Gastrocnemius medialis (tissue), 4 donors: ENCODE measurements at regions not wholly inside any gene's neighbourhood (a gene's known extent, or its start where the extent isn't known, plus 50 kb on each side); places are given as distances from the start of the nearest gene placed in this dataset.

Source experiments
- ATAC-seq, 2 donors: fragments of 150-250 bp; one replicate each; pipeline ENCODE4 v1.9.1; 2016
- DNase-seq, 2 donors: peaks; one replicate each; pipeline ENCODE4 v3.0.0-alpha.2; 2019
- H3K27ac ChIP-seq, 4 donors: fragments of 200-600 bp; sonication (generic); 1 replicate in 1 of 4; 2 replicates in 3 of 4; pipeline ENCODE4 v1.5.1; 2016 to 2018; ENCODE audit warnings: mild to moderate bottlenecking in 2 of 4, moderate library complexity in 1 of 4
- H3K27me3 ChIP-seq, 3 donors: fragments of 200-600 bp; sonication (generic) in 2 of 3; 1 replicate in 1 of 3; 2 replicates in 2 of 3; pipeline versions ENCODE4 v1.5.1 to v1.6.0; 2016 to 2019; ENCODE audit warnings: mild to moderate bottlenecking in 1 of 3, moderate library complexity in 1 of 3
- H3K36me3 ChIP-seq, 2 donors: fragments of 200-600 bp; sonication (generic) in 1 of 2; one replicate each; pipeline ENCODE4 v1.5.1; 2017 to 2018
- H3K4me1 ChIP-seq, 2 donors: fragments of 200-600 bp; sonication (generic) in 1 of 2; one replicate each; pipeline ENCODE4 v1.5.1; 2016 to 2017; ENCODE audit warnings: mild to moderate bottlenecking in 2 of 2
- H3K4me3 ChIP-seq, 4 donors: fragments of 200-600 bp; sonication (generic) in 3 of 4; 1 replicate in 1 of 4; 2 replicates in 3 of 4; pipeline ENCODE4 v1.5.1; 2016 to 2019; ENCODE audit warnings: mild to moderate bottlenecking in 2 of 4
- H3K9me3 ChIP-seq, 3 donors: fragments of 200-600 bp; sonication (generic) in 2 of 3; 1 replicate in 1 of 3; 2 replicates in 2 of 3; pipeline ENCODE4 v1.5.1; 2016 to 2019
- CTCF ChIP-seq, 5 experiments: fragments of 450-650 bp in 3 of 5; fragments of 200-600 bp in 2 of 5; sonication (generic) in 2 of 5; IDR thresholded peaks in 4 of 5; conservative IDR thresholded peaks in 1 of 5; 1 replicate in 4 of 5; 2 replicates in 1 of 5; pipeline ENCODE4 v1.5.1; 2016 to 2019; ENCODE audit warnings: antibody characterized with exemption in 5 of 5, mild to moderate bottlenecking in 3 of 5, moderate library complexity in 3 of 5
- POLR2A ChIP-seq, 2 donors: fragments of 450-650 bp; IDR thresholded peaks; one replicate each; pipeline ENCODE4 v1.6.1; 2017; ENCODE audit warnings: antibody characterized with exemption in 2 of 2, mild to moderate bottlenecking in 2 of 2, moderate library complexity in 2 of 2
- in situ Hi-C, 4 donors: fragments of 200-750 bp; cut with MboI; loops; one replicate each; pipeline versions ENCODE4 v1.15.0 to v1.8.0; 2017; ENCODE audit warnings: low sequenced_read_pairs in 4 of 4
- intact Hi-C: fragments of 100-400 bp; cut with DNase I; formaldehyde crosslinking; loops from one replicate; pipeline ENCODE4 v1.15.1; 2023; ENCODE audit warnings: low total_unique reads

GRCh38 chr16:64138006-64138405, 983.9 kb downstream of the CDH11 start:
- ATAC-seq: no peak
- H3K9me3 ChIP-seq: no peaks in the 10 kb centered on the region
- H3K4me1 ChIP-seq: no peaks in the 10 kb centered on the region
- intact Hi-C loops (loop anchor here (10.0 kb wide), 1 partner anchor 657 kb away; no protein-coding TSS in a partner anchor), in situ Hi-C loops (no loop called here)
- H3K4me3 ChIP-seq: no peak overlapping the region
- no peaks in the 10 kb centered on the region for H3K36me3 ChIP-seq
- TF ChIP-seq CTCF (IDR thresholded peaks at IDR 0.05 in 4 of 5, conservative IDR thresholded peaks at IDR 0.05 in 1 of 5): no peak
- no peak for TF ChIP-seq POLR2A (IDR thresholded peaks at IDR 0.05)
- no peak overlapping the region for H3K27ac ChIP-seq
- no peak for DNase-seq
- H3K27me3 ChIP-seq: no peaks in the 10 kb centered on the region

GRCh38 chr16:64136743-64137142, 985.1 kb downstream of the CDH11 start:
- Histone ChIP-seq H3K27me3 (no peaks in the 10 kb centered on the region), H3K4me3 (no peak overlapping the region), H3K36me3 (no peaks in the 10 kb centered on the region), H3K27ac (no peak overlapping the region), H3K4me1 (no peaks in the 10 kb centered on the region), H3K9me3 (no peaks in the 10 kb centered on the region)
- ATAC-seq (no peak), DNase-seq (no peak)
- in situ Hi-C loops: no loop called here
- intact Hi-C loops: loop anchor here (10.0 kb wide), 1 partner anchor 658 kb away; no protein-coding TSS in a partner anchor
- TF ChIP-seq CTCF (IDR thresholded peaks at IDR 0.05 in 4 of 5, conservative IDR thresholded peaks at IDR 0.05 in 1 of 5): no peak

GRCh38 chr16:64136314-64136713, 985.5 kb downstream of the CDH11 start:
- H3K9me3 ChIP-seq: no peaks in the 10 kb centered on the region
- H3K27me3 ChIP-seq: no peaks in the 10 kb centered on the region
- DNase-seq: no peak
- no peak for ATAC-seq
- no peak for TF ChIP-seq POLR2A (IDR thresholded peaks at IDR 0.05)
- TF ChIP-seq CTCF (IDR thresholded peaks at IDR 0.05 in 4 of 5, conservative IDR thresholded peaks at IDR 0.05 in 1 of 5): no peak
- in situ Hi-C loops: no loop called here
- H3K36me3 ChIP-seq: no peaks in the 10 kb centered on the region
- H3K4me1 ChIP-seq: no peaks in the 10 kb centered on the region
- no peak overlapping the region for H3K27ac ChIP-seq
- H3K4me3 ChIP-seq: no peak overlapping the region
- intact Hi-C loops: loop anchor here (10.0 kb wide), 1 partner anchor 658 kb away; no protein-coding TSS in a partner anchor

- no peak for DNase-seq
- TF ChIP-seq POLR2A (IDR thresholded peaks at IDR 0.05) (no peak), CTCF (IDR thresholded peaks at IDR 0.05 in 4 of 5, conservative IDR thresholded peaks at IDR 0.05 in 1 of 5) (no peak)
- Histone ChIP-seq H3K4me1 (no peaks in the 10 kb centered on the region), H3K36me3 (no peaks in the 10 kb centered on the region), H3K27me3 (no peaks in the 10 kb centered on the region), H3K9me3 (no peaks in the 10 kb centered on the region), H3K4me3 (no peak overlapping the region), H3K27ac (no peak overlapping the region)
- in situ Hi-C loops: no loop called here
- intact Hi-C loops: loop anchor here (10.0 kb wide), 1 partner anchor 661 kb away; no protein-coding TSS in a partner anchor
- no peak for ATAC-seq
Measured at GRCh38 chr16:64133366-64133765, 988.5 kb downstream of the CDH11 start.

- H3K27me3 ChIP-seq: no peaks in the 10 kb centered on the region
- H3K36me3 ChIP-seq: no peaks in the 10 kb centered on the region
- no peaks in the 10 kb centered on the region for H3K4me1 ChIP-seq
- DNase-seq (no peak), ATAC-seq (peak in 1 of 2 donors; percentile 45)
- intact Hi-C loops: loop anchor here (10.0 kb wide), 1 partner anchor 662 kb away; no protein-coding TSS in a partner anchor
- no peak overlapping the region for H3K4me3 ChIP-seq
- in situ Hi-C loops: no loop called here
- TF ChIP-seq CTCF (IDR thresholded peaks at IDR 0.05 in 4 of 5, conservative IDR thresholded peaks at IDR 0.05 in 1 of 5) (no peak), POLR2A (IDR thresholded peaks at IDR 0.05) (no peak)
- no peaks in the 10 kb centered on the region for H3K9me3 ChIP-seq
- H3K27ac ChIP-seq: no peak overlapping the region
Measured at GRCh38 chr16:64132759-64133361, 989.0 kb downstream of the CDH11 start.
